IMR-90 (cell line): ENCODE measurements at regions not wholly inside any gene's neighbourhood (a gene's known extent, or its start where the extent isn't known, plus 50 kb on each side); places are given as distances from the start of the nearest gene placed in this dataset.

ENCODE experiments used
- MAFK ChIP-seq: IDR thresholded peaks from 2 replicates; pipeline ENCODE4 v1.6.1; 2012; ENCODE audit warnings: low read depth, low read length, improper control_type of control experiment
- POLR2A ChIP-seq: IDR thresholded peaks from 2 replicates; pipeline ENCODE4 v1.6.1; 2012; ENCODE audit warnings: mild to moderate bottlenecking, low read depth, low read length
- RAD21 ChIP-seq: IDR thresholded peaks from 2 replicates; pipeline ENCODE4 v1.6.1; 2012; ENCODE audit warnings: low read length, improper control_type of control experiment
- RCOR1 ChIP-seq: IDR thresholded peaks from 2 replicates; pipeline ENCODE4 v1.6.1; 2012; ENCODE audit warnings: mild to moderate bottlenecking, low read length, improper control_type of control experiment; ENCODE audit not compliant: insufficient replicate concordance
- TF ChIP-seq, protein P1 (sequence below): conservative IDR thresholded peaks from 2 replicates; pipeline ENCODE4 v1.5.1; 2012; ENCODE audit warnings: mild to moderate bottlenecking, low read depth, low read length, improper control_type of control experiment

DNA sequence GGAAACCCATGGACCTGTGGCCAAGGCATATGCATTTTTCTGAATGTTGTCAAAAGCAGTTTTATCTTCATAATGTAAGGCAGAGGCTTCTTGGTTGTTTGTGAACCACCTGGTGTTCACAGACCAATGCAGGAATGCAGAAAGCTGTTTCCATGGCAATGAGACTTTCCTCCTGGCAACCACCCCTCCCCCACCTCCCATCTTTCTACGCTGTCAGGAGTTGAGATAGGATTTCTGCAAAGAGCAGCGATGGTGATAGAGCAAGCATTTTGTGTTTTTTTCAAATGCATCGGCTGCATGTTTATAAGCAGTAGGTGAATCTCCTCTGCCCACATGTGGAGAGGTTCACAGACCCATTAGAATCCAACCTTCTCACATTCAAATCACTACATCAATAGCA lies 114.1 kb upstream of the SMLR1 start:
- TF ChIP-seq POLR2A (no peak), RAD21 (no peak), MAFK (no peak), RCOR1 (no peak)
- TF ChIP-seq, protein P1, sequence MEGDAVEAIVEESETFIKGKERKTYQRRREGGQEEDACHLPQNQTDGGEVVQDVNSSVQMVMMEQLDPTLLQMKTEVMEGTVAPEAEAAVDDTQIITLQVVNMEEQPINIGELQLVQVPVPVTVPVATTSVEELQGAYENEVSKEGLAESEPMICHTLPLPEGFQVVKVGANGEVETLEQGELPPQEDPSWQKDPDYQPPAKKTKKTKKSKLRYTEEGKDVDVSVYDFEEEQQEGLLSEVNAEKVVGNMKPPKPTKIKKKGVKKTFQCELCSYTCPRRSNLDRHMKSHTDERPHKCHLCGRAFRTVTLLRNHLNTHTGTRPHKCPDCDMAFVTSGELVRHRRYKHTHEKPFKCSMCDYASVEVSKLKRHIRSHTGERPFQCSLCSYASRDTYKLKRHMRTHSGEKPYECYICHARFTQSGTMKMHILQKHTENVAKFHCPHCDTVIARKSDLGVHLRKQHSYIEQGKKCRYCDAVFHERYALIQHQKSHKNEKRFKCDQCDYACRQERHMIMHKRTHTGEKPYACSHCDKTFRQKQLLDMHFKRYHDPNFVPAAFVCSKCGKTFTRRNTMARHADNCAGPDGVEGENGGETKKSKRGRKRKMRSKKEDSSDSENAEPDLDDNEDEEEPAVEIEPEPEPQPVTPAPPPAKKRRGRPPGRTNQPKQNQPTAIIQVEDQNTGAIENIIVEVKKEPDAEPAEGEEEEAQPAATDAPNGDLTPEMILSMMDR: no peak
